ENCODE measurements at regions not wholly inside any gene's neighbourhood (a gene's known extent, or its start where the extent isn't known, plus 50 kb on each side); places are given as distances from the start of the nearest gene placed in this dataset.

GRCh38 chr6:21992178-21992967 lies 304.5 kb downstream of the PRL start:
- H3K27me3 Mint-ChIP-seq: peaks cover 0 to 6% of the 10 kb centered on the region in 2 donors
- no peak overlapping the region for H3K4me3 Mint-ChIP-seq
- no peak for ATAC-seq (replicated peaks)
- no peak for DNase-seq
- H3K9me3 Mint-ChIP-seq: peaks cover 0 to 2% of the 10 kb centered on the region in 2 donors
- no peak overlapping the region for H3K27ac Mint-ChIP-seq
- no peaks in the 10 kb centered on the region for H3K36me3 Mint-ChIP-seq (ENCODE audit: insufficient read depth)
- peaks cover 0 to 1% of the 10 kb centered on the region in 2 donors for H3K4me1 Mint-ChIP-seq (ENCODE audit: low read depth in 2 of 2)

- H3K27me3 Mint-ChIP-seq: peaks cover 0 to 6% of the 10 kb centered on the region in 2 donors
- no peaks in the 10 kb centered on the region for H3K36me3 Mint-ChIP-seq (ENCODE audit: insufficient read depth)
- H3K27ac Mint-ChIP-seq: no peak overlapping the region
- ATAC-seq (replicated peaks) (no peak), DNase-seq (no peak)
- H3K4me1 Mint-ChIP-seq (ENCODE audit: low read depth in 2 of 2): no peaks in the 10 kb centered on the region
- H3K9me3 Mint-ChIP-seq: peaks cover 0 to 5% of the 10 kb centered on the region in 2 donors
- H3K4me3 Mint-ChIP-seq: no peak overlapping the region
Measured at GRCh38 chr6:21993841-21994240, 303.0 kb downstream of the PRL start.

- peaks cover 0 to 5% of the 10 kb centered on the region in 2 donors for H3K9me3 Mint-ChIP-seq
- H3K4me3 Mint-ChIP-seq: no peak overlapping the region
- no peak for ATAC-seq (replicated peaks)
Measured at GRCh38 chr6:21994821-21995220, 302.0 kb downstream of the PRL start.

GRCh38 chr6:21995318-21995717 lies 301.5 kb downstream of the PRL start:
- peaks cover 0 to 5% of the 10 kb centered on the region in 2 donors for H3K9me3 Mint-ChIP-seq
- no peak overlapping the region for H3K4me3 Mint-ChIP-seq
- no peaks in the 10 kb centered on the region for H3K4me1 Mint-ChIP-seq (ENCODE audit: low read depth in 2 of 2)
- peaks cover 0 to 6% of the 10 kb centered on the region in 2 donors for H3K27me3 Mint-ChIP-seq
- DNase-seq (no peak), ATAC-seq (replicated peaks) (no peak)
- no peak overlapping the region for H3K27ac Mint-ChIP-seq
- no peaks in the 10 kb centered on the region for H3K36me3 Mint-ChIP-seq (ENCODE audit: insufficient read depth)

More at GRCh38 chr6:21994821-21995220, 302.0 kb downstream of the PRL start:
- no peaks in the 10 kb centered on the region for H3K36me3 Mint-ChIP-seq (ENCODE audit: insufficient read depth)
- H3K27ac Mint-ChIP-seq: no peak overlapping the region
- H3K27me3 Mint-ChIP-seq: peaks cover 0 to 6% of the 10 kb centered on the region in 2 donors
- DNase-seq: no peak
- no peaks in the 10 kb centered on the region for H3K4me1 Mint-ChIP-seq (ENCODE audit: low read depth in 2 of 2)

GRCh38 chr6:21996425-21997118 lies 300.3 kb downstream of the PRL start:
- H3K9me3 Mint-ChIP-seq: peaks cover 0 to 5% of the 10 kb centered on the region in 2 donors
- DNase-seq: no peak
- ATAC-seq (replicated peaks): no peak
- no peaks in the 10 kb centered on the region for H3K4me1 Mint-ChIP-seq (ENCODE audit: low read depth in 2 of 2)
- no peaks in the 10 kb centered on the region for H3K36me3 Mint-ChIP-seq (ENCODE audit: insufficient read depth)
- H3K27me3 Mint-ChIP-seq: peaks cover 0 to 6% of the 10 kb centered on the region in 2 donors
- no peak overlapping the region for H3K27ac Mint-ChIP-seq
- no peak overlapping the region for H3K4me3 Mint-ChIP-seq

GRCh38 chr6:21997119-21998037 lies 299.5 kb downstream of the PRL start:
- H3K36me3 Mint-ChIP-seq (ENCODE audit: insufficient read depth): no peaks in the 10 kb centered on the region
- peaks cover 0 to 6% of the 10 kb centered on the region in 2 donors for H3K27me3 Mint-ChIP-seq
- H3K27ac Mint-ChIP-seq: no peak overlapping the region
- H3K9me3 Mint-ChIP-seq: peaks cover 0 to 5% of the 10 kb centered on the region in 2 donors
- H3K4me1 Mint-ChIP-seq (ENCODE audit: low read depth in 2 of 2): no peaks in the 10 kb centered on the region
- ATAC-seq (replicated peaks) (no peak), DNase-seq (no peak)
- H3K4me3 Mint-ChIP-seq: no peak overlapping the region

GRCh38 chr6:21998582-21998981 lies 298.3 kb downstream of the PRL start:
- Mint-ChIP-seq H3K4me1 (ENCODE audit: low read depth in 2 of 2) (no peaks in the 10 kb centered on the region), H3K4me3 (no peak overlapping the region)

GRCh38 chr6:21999012-21999528 lies 297.8 kb downstream of the PRL start:
- H3K36me3 Mint-ChIP-seq (ENCODE audit: insufficient read depth): no peaks in the 10 kb centered on the region
- ATAC-seq (replicated peaks): no peak
- no peak overlapping the region for H3K27ac Mint-ChIP-seq
- H3K4me1 Mint-ChIP-seq (ENCODE audit: low read depth in 2 of 2): no peaks in the 10 kb centered on the region
- no peak overlapping the region for H3K4me3 Mint-ChIP-seq
- H3K27me3 Mint-ChIP-seq: no peaks in the 10 kb centered on the region
- DNase-seq: no peak
- peaks cover 0 to 3% of the 10 kb centered on the region in 2 donors for H3K9me3 Mint-ChIP-seq

More at GRCh38 chr6:21998582-21998981, 298.3 kb downstream of the PRL start:
- Mint-ChIP-seq H3K27me3 (peaks cover 0 to under 1% of the 10 kb centered on the region in 2 donors), H3K9me3 (peaks cover 0 to 3% of the 10 kb centered on the region in 2 donors), H3K36me3 (ENCODE audit: insufficient read depth) (no peaks in the 10 kb centered on the region), H3K27ac (no peak overlapping the region)
- DNase-seq (no peak), ATAC-seq (replicated peaks) (no peak)

- Mint-ChIP-seq H3K27me3 (no peaks in the 10 kb centered on the region), H3K4me1 (ENCODE audit: low read depth in 2 of 2) (no peaks in the 10 kb centered on the region), H3K4me3 (no peak overlapping the region), H3K27ac (no peak overlapping the region), H3K36me3 (ENCODE audit: insufficient read depth) (no peaks in the 10 kb centered on the region), H3K9me3 (peaks cover 0 to 3% of the 10 kb centered on the region in 2 donors)
- ATAC-seq (replicated peaks) (no peak), DNase-seq (no peak)
Measured at GRCh38 chr6:21999741-22000140, 297.1 kb downstream of the PRL start.

- no peaks in the 10 kb centered on the region for H3K4me1 Mint-ChIP-seq (ENCODE audit: low read depth in 2 of 2)
- no peak overlapping the region for H3K4me3 Mint-ChIP-seq
- peaks cover 0 to 3% of the 10 kb centered on the region in 2 donors for H3K9me3 Mint-ChIP-seq
- H3K36me3 Mint-ChIP-seq (ENCODE audit: insufficient read depth): no peaks in the 10 kb centered on the region
- no peak overlapping the region for H3K27ac Mint-ChIP-seq
- DNase-seq (no peak), ATAC-seq (replicated peaks) (no peak)
- H3K27me3 Mint-ChIP-seq: no peaks in the 10 kb centered on the region
Measured at GRCh38 chr6:22001396-22002027, 295.3 kb downstream of the PRL start.

- no peak for DNase-seq
- Mint-ChIP-seq H3K27ac (no peak overlapping the region), H3K4me1 (ENCODE audit: low read depth in 2 of 2) (no peaks in the 10 kb centered on the region), H3K9me3 (no peaks in the 10 kb centered on the region), H3K36me3 (ENCODE audit: insufficient read depth) (no peaks in the 10 kb centered on the region), H3K27me3 (no peaks in the 10 kb centered on the region), H3K4me3 (no peak overlapping the region)
- ATAC-seq (replicated peaks): no peak
Measured at GRCh38 chr6:22003287-22003686, 293.5 kb downstream of the PRL start.

- no peaks in the 10 kb centered on the region for H3K4me1 Mint-ChIP-seq (ENCODE audit: low read depth in 2 of 2)
- no peak overlapping the region for H3K4me3 Mint-ChIP-seq
- no peak for DNase-seq
- no peak overlapping the region for H3K27ac Mint-ChIP-seq
- H3K36me3 Mint-ChIP-seq (ENCODE audit: insufficient read depth): no peaks in the 10 kb centered on the region
- H3K27me3 Mint-ChIP-seq: no peaks in the 10 kb centered on the region
- no peak for ATAC-seq (replicated peaks)
- H3K9me3 Mint-ChIP-seq: no peaks in the 10 kb centered on the region
Measured at GRCh38 chr6:22006795-22007194, 290.0 kb downstream of the PRL start.

GRCh38 chr6:22007469-22007868 lies 289.4 kb downstream of the PRL start:
- H3K27me3 Mint-ChIP-seq: no peaks in the 10 kb centered on the region

More at GRCh38 chr6:22007469-22007868, 289.4 kb downstream of the PRL start:
- no peaks in the 10 kb centered on the region for H3K4me1 Mint-ChIP-seq (ENCODE audit: low read depth in 2 of 2)
- no peaks in the 10 kb centered on the region for H3K36me3 Mint-ChIP-seq (ENCODE audit: insufficient read depth)
- DNase-seq (no peak), ATAC-seq (replicated peaks) (no peak)
- no peaks in the 10 kb centered on the region for H3K9me3 Mint-ChIP-seq
- no peak overlapping the region for H3K4me3 Mint-ChIP-seq
- no peak overlapping the region for H3K27ac Mint-ChIP-seq
